HG03575 (cell line): ENCODE measurements at regions not wholly inside any gene's neighbourhood (a gene's known extent, or its start where the extent isn't known, plus 50 kb on each side); places are given as distances from the start of the nearest gene placed in this dataset.
A peak's percentile ranks its signal among the peaks of the same experiment; 100 is the strongest.

Experiments
- ATAC-seq: cut with Tn5 transposase; IDR thresholded peaks from one replicate; pipeline ENCODE4 v1.9.1; 2021; ENCODE audit not compliant: unreplicated experiment, insufficient number of reproducible peaks, low FRiP score; ENCODE audit errors: extremely low read depth

- ATAC-seq: no peak
Measured at GRCh38 chr1:9419369-9420041, 119.8 kb upstream of the SLC25A33 start.

- no peak for ATAC-seq
Measured at GRCh38 chr1:9420835-9421532, 118.3 kb upstream of the SLC25A33 start.

GRCh38 chr1:9421533-9421873, 117.8 kb upstream of the SLC25A33 start:
- ATAC-seq: no peak

- no peak for ATAC-seq
Measured at GRCh38 chr1:9422321-9422720, 116.9 kb upstream of the SLC25A33 start.

GRCh38 chr1:9422911-9423505, 116.3 kb upstream of the SLC25A33 start:
- no peak for ATAC-seq

GRCh38 chr1:9424261-9424660, 115.0 kb upstream of the SLC25A33 start:
- no peak for ATAC-seq

- no peak for ATAC-seq
Measured at GRCh38 chr1:9425859-9426258, 113.4 kb upstream of the SLC25A33 start.

GRCh38 chr1:9426291-9426711, 113.0 kb upstream of the SLC25A33 start:
- no peak for ATAC-seq

GRCh38 chr1:9427388-9427787, 111.9 kb upstream of the SLC25A33 start:
- ATAC-seq: no peak

GRCh38 chr1:9428601-9429341, 110.5 kb upstream of the SLC25A33 start:
- peak; percentile 63 for ATAC-seq

- ATAC-seq: no peak
Measured at GRCh38 chr1:9429342-9429711, 109.9 kb upstream of the SLC25A33 start.

GRCh38 chr1:9434247-9435152, 104.8 kb upstream of the SLC25A33 start:
- ATAC-seq: no peak

- ATAC-seq: no peak
Measured at GRCh38 chr1:9435153-9435636, 104.1 kb upstream of the SLC25A33 start.

- no peak for ATAC-seq
Measured at GRCh38 chr1:9435854-9436640, 103.2 kb upstream of the SLC25A33 start.

- ATAC-seq: no peak
Measured at GRCh38 chr1:9437961-9438430, 101.3 kb upstream of the SLC25A33 start.

- no peak for ATAC-seq
Measured at GRCh38 chr1:9438431-9439073, 100.7 kb upstream of the SLC25A33 start.

- no peak for ATAC-seq
Measured at GRCh38 chr1:9439074-9439761, 100.0 kb upstream of the SLC25A33 start.
